NCI-H748 (cell line): ENCODE measurements at regions not wholly inside any gene's neighbourhood (a gene's known extent, or its start where the extent isn't known, plus 50 kb on each side); places are given as distances from the start of the nearest gene placed in this dataset.
"Not testable (repeated sequence)": the region's sequence is repeated elsewhere in the genome, so short reads cannot be mapped to it uniquely, and the experiment has no call there.

Source experiments
- DNase-seq: peaks from one replicate; lab custom pipeline; 2025; ENCODE audit not compliant: unreplicated experiment; lab: John Stamatoyannopoulos, UW

DNA sequence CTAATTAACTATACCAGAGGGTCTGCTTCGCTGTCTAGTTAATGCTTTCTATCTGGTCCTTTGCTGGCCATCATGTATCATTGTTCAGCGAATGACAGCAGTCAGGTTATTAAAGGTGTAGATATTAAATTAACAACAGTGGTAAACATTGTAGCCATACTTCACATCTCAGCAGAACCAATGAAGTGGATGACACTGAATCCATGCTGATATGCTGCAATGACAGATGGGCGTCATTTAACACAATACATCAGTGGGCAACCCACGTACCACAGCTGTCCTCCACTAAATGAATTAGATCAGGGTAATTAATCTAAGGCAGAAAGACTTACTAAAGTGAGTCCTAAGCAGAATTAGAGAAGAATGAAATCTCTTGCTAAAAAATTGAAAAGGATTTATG, 767.2 kb downstream of the NXPH1 start:
- peak; percentile 85 for DNase-seq

DNA sequence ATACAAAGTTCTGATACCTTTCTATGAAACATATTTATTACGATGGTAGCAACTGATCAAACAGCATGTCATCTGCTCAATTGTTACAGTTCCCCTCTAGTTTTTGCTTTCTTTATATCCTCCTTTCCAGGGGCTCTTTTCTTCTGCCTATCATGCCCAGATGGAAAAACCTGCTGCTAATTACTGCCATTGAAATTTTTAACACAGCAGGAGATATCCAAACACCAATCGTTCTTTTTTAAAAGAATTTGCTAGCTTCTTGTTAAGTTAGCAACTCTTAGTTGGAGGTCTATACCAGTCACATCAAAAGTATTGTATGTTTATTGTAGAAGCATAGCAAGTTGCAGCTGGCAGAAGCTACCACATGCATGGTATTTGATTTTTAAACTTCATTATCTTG, 768.5 kb downstream of the NXPH1 start:
- DNase-seq = peak; percentile 80

DNA sequence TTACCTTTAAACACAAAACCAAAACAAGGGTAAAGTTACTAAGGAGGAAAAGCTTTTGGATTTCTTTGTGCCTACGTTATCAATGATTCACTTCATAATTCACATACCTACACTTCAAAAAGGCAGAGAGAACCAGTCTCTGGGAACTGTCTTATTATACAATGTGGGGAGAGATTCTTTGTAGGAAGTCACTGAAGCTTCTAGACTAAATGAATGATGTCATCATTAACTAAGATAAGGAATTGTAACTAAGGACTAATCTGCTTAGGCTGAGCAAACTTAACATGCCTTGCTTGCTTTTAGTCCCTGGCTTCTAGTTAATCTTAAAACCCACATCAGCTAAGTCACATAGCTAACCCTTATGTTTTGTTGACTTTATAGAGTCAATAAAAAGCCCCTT, 771.2 kb downstream of the NXPH1 start:
- no peak for DNase-seq

DNA sequence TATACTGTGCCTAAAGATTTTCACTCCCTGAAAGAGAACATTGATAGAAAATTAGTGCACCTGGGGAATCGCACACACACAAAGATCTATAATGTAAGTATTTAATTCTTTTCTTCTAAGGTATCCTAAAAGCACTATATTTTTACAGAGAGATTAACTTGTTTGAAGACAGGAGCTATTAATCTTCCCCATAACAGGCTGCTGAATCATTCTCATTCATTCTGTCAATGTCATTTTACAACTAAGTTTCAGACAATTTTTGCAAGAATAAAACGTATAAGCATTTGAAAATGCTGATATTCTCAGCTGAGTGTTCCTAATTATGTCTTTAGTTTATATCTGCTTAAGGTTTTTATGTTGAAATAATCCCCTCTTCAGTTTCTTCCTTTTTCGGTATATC, 776.7 kb downstream of the NXPH1 start:
- no peak for DNase-seq

DNA sequence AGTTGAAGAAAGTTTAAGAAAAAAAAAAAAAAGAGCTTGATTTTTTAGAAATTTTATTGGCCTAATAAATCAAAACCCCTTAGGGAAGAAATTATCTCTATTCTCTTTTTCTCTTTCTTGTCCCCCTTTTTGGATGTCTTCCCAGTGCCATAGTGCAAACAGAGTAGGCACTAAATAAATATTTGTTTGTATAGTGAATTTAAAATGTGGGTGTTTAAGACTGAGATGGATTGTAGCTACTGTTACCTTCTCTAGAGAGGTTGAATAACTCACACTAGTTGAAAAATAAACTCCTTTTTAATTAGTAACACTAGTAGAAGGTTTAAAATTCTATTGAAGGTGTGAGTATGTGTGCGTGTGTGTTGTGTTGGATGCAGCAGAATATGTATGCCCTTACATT, 783.8 kb downstream of the NXPH1 start:
- DNase-seq = peak; percentile 77

DNA sequence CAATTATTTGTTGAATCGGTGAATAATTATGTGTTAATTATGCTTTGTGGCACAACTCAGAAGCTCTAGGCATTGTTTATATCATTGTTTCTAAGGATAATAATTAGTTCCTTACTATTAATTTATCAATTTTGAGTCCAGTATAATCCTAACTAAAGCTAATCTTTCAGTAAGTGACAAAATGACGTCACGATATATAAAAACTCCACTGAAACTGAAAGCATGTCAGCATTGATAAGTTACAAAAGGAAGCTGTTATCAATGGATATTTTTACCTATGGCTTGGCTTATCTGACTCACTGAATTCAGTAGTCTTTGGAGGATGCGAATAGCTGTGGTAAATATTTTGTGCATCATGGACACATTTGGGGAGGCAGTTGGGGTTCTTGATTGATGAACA, 793.1 kb downstream of the NXPH1 start:
- DNase-seq = no peak

DNA sequence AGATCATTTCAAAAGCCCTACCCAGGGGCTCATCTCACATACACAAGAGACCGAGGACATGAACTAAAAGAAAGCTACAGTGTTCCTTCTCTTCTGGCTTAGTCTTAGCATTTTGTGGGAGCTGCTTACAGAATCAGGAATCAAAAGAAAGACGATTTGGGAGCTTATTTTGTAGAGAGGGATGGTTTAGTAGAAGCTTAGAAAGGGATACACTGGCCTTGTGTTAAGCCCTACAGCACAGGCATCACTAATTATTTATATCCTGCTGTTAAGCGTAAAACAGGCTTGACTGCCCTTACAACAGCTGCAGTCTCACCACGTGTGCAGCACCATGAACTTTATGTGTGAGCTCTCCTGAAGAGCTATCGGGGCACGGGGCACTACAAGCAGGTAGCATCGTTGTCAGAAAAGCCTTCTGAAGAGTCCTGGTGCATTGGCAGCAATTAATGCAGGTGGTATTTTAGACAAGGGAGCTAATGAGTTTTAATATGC, 798.3 kb downstream of the NXPH1 start:
- peak; percentile 97 for DNase-seq

DNA sequence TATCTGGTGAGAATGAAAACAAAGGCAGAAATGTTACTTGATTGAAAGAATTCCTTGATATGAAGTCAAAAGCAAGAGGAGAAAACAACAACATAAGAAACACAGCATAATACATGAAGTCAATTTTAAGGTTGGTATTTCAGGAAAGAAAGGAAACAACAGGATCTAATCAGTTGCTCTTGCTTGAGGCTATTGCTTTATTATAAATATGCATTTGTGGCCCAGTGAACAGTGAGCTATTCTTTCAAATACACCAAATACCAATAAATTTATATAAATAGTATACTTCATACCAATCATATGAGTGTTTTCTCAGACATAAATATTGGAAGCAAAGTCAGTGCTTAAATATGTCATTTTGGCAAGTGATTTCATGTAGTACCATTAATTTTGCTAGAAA, 806.6 kb downstream of the NXPH1 start:
- no peak for DNase-seq

DNA sequence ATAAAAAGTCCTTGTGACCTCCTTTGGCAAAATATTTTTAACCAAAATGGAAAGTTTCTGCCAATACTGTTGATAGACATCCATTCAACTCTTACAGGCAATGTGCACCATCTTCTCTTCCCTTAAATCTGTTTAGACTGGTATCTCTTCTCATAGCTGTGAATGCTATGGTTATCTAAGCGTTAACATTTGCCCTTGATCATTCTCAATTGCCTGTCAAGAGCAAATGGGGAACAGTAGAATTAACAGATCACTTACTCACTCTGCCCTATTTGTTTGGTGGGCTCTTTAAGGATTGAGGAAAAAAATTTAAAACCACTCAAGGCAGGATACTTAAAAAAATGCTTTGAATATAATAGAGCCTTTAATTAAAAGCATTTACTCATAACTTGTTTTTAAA, 808.4 kb downstream of the NXPH1 start:
- no peak for DNase-seq

DNA sequence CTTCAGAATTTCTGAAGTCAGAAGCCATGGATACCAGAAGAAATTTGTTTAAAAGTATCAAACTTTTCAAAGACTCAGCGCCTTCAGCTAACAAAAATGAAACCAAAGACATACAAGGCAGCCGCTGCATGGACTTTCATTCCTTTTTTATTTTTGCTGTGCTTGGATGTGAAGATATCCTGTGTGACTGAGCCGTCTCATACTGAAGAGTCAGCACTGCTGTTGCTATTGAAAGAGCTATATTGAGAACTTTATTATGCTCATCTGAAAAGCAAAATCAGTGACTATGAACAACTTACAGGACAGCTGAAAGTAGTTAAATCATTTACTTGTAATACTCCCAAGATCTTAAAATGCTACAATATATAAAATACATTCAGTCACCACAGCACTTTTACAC, 809.2 kb downstream of the NXPH1 start:
- no peak for DNase-seq

DNA sequence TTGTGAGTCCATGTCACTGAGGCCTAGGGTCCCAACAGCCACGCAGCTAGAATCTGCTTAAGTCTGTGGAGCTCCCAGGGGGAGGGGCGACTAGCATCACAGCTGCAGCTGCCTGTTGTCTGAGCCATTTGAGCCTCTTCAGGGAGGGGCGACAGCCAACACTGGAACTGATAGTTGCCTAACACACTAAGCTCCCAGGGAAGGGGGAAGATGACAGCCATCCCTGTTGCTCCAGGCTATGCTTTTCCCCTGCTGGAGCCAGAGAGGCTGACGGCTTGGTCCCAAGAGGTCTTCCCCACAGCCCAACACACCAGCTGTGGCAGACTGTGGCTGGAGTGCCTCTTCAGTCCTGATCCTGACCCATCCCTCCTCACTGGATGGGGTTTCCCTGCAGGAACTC, 817.5 kb downstream of the NXPH1 start:
- no peak for DNase-seq

DNA sequence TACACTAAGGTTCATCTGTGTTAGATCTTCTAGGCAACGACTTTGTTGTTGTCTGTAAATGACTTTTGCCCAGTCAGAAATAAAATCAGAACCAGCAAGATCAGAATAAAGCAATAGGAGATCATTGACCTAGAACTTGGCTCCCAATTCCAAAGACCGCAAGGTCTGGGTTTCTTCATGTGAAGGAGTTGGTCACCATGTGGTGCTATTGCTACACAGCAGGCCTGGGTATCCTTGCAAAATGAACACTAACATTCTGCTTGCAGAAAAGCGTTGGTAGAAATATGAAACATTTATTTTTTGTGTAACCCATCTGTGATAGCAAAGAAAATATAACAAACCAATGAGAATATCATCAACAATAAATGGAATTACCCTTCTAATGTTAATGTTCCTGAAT, 831.0 kb downstream of the NXPH1 start:
- no peak for DNase-seq

DNA sequence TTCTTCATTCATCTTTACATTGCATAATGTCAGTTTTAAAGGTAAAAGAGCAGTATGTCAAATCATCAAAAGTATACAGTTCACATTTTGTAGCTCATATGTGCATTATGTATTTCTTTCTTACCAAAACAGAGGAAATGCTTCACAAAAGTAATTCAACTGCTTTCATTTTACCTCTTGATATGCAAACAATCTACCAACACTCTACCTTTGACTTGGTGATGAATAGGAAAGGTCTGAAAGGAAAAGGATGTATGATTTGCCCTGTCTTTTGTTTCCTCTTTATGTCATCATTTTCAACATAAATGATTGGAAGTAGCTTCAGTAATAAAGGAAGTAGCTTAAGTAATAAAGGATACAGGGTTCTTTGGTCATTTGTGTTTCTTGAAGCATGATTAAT, 846.7 kb downstream of the NXPH1 start:
- no peak for DNase-seq

DNA sequence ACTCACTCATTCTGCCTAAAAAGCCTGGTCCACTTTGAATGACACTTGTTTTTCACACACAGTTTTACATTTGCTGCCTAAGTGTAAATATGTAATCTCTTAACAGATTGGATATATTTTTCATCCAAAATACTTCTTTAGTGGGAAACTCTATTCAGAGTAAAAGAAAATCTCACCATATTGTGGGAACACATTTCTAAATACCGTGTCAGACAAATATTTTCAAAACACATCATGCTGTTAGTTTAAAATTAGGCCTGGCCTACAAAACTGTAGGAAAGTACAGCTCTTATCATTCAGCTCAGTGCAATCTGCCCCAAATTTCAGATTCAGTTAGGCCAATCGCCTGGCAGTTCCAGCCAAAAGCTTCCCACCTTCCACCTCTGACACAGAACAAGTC, 849.8 kb downstream of the NXPH1 start:
- DNase-seq = no peak

DNA sequence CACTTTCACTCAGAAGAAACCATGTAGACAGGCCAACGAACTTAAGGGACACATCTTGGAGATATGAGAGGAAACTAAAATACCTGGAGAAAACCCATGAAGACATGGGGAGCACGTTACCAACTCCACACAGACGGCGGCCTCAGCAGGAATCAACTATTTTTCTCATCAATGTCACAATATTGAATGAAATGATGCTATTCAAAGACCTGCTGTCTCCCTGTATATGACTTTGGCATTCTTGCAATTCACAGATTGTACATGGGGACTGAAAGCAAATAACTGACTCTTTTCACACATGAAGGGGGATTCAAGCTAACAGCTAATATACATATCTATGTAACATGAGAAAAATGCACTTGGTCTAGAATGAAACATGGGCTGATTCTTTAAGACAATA, 869.0 kb downstream of the NXPH1 start:
- DNase-seq = no peak

DNA sequence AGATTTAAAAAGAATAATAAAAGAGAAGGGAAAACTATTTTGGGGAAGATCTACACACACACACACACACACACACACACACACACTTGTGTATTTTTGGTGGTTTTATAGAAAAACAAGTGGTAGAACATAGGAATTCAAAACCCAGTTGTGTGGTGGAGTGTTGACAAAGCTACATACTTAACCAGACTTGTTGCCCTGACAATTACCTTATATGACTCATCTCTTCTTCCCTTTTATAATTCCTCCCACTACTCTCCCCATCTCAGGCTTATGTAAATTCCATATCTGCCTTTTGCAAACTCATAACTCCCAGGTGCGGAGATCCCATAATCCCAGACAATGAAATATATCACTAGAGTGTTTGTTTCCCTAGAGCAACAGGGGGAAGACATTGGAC, 873.7 kb downstream of the NXPH1 start:
- DNase-seq = no peak

DNA sequence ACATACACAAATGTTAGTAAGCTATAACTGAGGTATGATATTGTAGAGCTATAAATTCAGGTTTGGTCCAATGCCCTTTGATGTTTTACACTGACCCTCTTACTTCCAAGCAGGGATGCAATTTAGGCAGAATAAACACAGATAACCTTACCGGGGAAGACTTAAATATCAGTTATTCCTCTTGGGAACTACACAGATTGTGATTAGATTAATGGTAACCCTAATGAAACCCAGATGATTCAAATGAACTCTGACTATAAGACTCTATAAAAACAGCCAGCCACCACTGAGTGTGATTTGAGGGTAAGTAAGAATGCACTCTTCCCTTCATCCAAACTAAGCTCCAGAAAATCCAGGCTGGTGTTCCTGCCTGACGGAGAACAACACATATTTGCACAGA, 891.1 kb downstream of the NXPH1 start:
- DNase-seq = no peak

DNA sequence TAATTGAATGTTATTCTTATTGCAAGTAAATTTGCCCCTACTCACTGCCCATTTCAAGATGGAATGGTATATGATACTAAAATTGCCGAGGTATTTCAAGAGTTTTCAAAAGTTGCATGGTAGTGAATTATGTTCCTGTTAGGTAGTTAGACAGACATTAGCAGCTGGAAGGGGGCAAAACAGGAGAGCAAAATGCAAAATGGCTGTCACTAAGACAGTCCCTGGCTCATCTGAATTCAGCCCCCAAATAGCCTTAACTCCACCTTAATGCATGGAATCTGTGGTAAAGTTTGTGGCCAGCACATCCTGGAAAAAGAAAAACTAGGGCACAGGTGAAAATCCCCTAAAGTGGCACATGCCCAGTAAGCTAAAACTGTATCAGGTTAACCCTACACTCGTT, 894.9 kb downstream of the NXPH1 start:
- DNase-seq = no peak

DNA sequence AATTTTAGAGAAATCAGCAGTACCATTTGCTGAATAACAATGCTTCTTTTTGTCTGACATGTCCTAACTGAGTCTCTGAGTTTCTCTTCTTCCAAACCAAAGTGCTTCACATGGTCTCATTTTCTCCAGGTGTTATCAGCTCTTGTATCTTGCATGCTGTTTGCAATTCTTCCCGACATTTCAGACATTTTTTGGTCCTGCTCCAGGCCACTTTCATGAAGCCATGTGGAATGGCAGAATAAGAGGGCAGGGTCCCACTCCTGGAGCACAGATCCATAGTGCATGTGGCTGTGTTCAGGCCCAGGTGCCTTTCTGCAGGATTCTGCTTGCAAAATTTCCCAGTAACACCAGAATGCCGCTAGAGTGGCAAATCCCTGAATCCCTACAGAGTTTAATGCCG, 916.2 kb downstream of the NXPH1 start:
- no peak for DNase-seq

DNA sequence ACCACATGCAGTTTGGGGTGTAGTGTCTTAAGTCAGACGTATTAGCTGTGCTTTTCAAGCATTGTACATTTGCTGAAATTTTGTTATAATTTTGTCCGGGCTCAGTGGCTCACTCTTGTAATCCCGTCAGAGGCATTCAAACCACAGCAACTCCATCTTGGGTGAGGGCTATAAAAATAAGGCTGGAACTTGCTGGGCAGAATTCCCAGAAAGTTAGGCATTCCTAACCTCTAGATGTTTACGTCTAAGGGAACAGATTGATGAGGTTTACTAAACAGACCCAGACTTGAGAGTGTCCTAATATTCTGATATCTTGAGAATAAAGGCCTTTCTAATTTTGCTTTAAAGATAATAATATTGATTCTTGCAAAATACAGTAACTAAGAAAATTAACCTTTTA, 957.8 kb downstream of the NXPH1 start:
- no peak for DNase-seq

DNA sequence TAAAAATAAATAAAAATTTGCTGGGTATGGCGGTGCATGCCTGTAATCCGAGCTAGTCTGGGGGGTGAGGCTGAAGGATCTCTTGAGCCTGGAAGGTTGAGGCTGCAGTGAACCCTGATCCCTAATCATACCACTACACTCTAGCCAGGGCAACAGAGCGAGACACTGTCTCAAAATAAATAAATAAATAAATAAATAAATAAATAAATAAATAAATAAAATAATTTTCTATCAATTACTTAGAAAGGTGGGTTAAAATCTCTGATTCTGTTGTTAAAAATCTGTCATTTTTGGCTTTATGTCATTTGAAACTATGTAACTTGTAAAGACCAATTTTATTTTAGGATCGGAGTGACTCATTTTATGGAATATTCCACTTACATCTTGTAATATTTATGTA, 958.6 kb downstream of the NXPH1 start:
- no peak for DNase-seq

DNA sequence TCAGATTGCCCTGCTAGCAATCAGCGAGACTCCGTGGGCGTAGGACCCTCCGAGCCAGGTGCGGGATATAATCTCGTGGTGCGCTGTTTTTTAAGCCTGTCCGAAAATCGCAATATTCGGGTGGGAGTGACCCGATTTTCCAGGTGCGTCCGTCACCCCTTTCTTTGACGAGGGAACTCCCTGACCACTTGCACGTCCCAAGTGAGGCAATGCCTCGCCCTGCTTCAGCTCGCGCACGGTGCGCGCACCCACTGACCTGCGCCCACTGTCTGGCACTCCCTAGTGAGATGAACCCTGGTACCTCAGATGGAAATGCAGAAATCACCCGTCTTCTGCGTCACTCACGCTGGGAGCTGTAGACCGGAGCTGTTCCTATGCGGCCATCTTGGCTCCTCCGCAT, 971.0 kb downstream of the NXPH1 start:
- not testable (repeated sequence) for DNase-seq

DNA sequence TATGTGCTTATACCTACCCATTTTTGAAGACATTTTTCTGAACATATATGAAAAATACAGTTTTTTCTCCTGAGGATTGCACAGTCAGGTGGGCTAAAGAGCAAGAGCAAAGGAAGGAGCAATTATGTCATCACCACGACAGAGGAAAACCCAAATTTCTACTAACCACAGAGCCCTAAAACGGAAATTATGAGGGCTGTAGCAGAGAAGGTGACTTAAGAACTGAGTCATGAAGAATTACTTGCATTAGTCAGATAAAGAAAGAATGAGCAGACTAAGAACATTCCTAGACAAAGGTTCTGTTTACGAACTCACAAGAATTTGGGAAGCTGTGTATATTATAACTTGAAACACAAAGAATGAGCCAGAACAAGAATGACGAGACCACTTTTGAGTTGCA, 974.4 kb downstream of the NXPH1 start:
- DNase-seq = no peak

DNA sequence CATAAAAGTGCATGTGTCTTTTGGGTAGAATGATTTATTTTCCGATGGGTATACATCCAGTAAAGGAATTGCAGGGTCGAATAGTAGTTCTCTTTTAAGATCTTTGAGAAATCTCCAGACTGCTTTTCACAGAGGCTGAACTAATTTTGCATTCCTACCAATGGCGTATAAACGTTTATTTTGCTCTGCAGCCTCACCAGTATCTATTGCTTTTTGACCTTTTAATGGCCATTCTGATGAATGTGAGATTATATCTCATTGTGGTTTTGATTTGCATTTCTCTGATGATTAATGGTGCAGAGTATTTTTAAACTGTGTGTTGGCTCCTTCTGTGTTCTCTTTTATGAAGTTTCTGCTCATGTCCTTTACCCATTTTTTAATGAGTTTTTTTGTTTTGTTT, 1020.1 kb downstream of the NXPH1 start:
- no peak for DNase-seq
